Fibroblast of the aortic adventitia (primary cell): ENCODE measurements at regions not wholly inside any gene's neighbourhood (a gene's known extent, or its start where the extent isn't known, plus 50 kb on each side); places are given as distances from the start of the nearest gene placed in this dataset.
A peak's percentile ranks its signal among the peaks of the same experiment; 100 is the strongest.
"Not testable (repeated sequence)": the region's sequence is repeated elsewhere in the genome, so short reads cannot be mapped to it uniquely, and the experiment has no call there.

Source experiments
- DNase-seq: peaks from one replicate; pipeline ENCODE4 v3.0.0-alpha.2; 2010; ENCODE audit warnings: low read depth
- H3K4me3 ChIP-seq: 2 replicates; pipeline ENCODE4 v1.5.1; 2011; ENCODE audit warnings: low read depth, mild to moderate bottlenecking, control low read depth, low read length, moderate library complexity
- TF ChIP-seq, protein P1 (sequence below): IDR thresholded peaks from 2 replicates; pipeline ENCODE4 v1.5.1; 2011; ENCODE audit warnings: mild to moderate bottlenecking, low read length, control low read depth, inconsistent platforms; ENCODE audit not compliant: insufficient read depth

GRCh38 chr16:54879681-54880080 is 51.0 kb upstream of the IRX5 start:
- no peak for DNase-seq
- TF ChIP-seq, protein P1, sequence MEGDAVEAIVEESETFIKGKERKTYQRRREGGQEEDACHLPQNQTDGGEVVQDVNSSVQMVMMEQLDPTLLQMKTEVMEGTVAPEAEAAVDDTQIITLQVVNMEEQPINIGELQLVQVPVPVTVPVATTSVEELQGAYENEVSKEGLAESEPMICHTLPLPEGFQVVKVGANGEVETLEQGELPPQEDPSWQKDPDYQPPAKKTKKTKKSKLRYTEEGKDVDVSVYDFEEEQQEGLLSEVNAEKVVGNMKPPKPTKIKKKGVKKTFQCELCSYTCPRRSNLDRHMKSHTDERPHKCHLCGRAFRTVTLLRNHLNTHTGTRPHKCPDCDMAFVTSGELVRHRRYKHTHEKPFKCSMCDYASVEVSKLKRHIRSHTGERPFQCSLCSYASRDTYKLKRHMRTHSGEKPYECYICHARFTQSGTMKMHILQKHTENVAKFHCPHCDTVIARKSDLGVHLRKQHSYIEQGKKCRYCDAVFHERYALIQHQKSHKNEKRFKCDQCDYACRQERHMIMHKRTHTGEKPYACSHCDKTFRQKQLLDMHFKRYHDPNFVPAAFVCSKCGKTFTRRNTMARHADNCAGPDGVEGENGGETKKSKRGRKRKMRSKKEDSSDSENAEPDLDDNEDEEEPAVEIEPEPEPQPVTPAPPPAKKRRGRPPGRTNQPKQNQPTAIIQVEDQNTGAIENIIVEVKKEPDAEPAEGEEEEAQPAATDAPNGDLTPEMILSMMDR = no peak
- no peak overlapping the region for H3K4me3 ChIP-seq

DNA sequence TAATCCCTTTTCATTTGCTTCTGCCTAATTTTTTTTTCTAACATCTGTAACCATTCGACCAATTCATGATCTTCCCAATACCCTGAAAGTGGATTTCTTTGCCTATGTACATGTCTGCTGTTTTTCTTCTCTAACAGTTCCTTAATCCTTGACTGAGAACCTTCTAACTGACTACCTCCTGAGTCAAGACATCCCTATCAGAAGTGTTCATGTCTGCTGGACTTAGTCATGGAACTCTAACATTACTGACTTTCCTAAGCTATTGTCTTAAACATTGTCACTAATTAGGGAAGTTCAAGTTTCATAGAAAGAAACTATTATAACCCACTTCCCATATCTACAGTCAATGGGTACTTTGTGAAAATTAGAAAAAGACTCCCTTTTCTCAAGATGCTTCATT is 52.4 kb upstream of the IRX5 start:
- H3K4me3 ChIP-seq = no peak overlapping the region
- DNase-seq = no peak
- TF ChIP-seq, protein P1 = no peak

DNA sequence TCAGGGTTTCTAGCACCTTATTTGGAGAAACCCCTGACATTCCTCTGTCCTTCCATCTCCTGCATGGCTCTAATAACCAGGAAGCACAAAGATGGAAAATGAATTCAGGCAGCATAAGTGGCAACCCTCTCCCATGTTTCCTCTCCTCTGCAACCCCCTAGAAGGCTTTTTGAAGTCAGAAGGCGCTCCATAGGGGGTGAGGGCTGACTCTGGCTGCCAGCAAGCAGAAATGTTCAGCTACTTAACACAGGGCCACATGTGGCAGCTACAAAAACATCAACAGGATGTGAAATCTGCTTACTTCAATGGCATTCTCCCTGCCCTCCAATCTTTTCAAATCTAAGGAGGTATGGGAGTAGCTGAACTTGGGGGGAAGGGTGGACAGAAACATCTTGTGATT is 55.2 kb upstream of the IRX5 start:
- no peak overlapping the region for H3K4me3 ChIP-seq
- DNase-seq = no peak
- TF ChIP-seq, protein P1 = no peak

DNA sequence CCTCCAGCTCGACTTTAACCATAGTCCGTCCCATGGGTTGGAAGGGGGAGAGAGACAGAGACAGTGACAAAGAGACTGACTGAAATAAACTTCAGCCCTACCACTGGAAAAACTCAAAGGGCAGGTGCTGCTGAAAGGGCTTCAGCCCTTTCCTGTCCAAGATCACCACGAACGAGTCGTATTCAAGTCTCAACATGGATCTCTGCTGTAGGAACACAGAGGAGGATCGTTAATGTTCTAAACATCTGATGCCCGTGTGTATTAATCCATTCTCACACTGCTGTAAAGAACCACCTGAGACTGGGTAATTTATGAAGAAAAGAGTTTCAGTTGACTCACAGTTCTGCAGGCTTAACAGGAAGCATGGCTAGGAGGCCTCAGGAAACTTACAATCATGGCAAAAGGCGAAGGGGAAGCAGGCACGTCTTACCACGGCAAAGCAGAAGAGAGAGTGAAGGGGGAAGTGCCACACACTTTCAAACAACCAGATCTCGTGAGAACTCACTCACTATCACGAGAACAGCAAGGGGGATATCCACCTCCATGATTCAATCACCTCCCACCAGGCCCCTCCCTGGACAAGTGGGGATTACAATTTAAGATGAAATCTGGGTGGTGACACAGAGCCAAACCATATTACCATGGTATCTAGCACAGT is 56.8 kb upstream of the IRX5 start:
- not testable (repeated sequence) for H3K4me3 ChIP-seq, DNase-seq

GRCh38 chr16:54873071-54873470 is 57.6 kb upstream of the IRX5 start:
- peak; percentile 2 for DNase-seq
- TF ChIP-seq, protein P1 = no peak
- H3K4me3 ChIP-seq = no peak overlapping the region

- TF ChIP-seq, protein P1 = no peak
- DNase-seq = no peak
- no peak overlapping the region for H3K4me3 ChIP-seq
Measured at GRCh38 chr16:54870151-54870550, 60.5 kb upstream of the IRX5 start.

GRCh38 chr16:54867302-54867832 is 63.3 kb upstream of the IRX5 start:
- TF ChIP-seq, protein P1 = no peak
- H3K4me3 ChIP-seq = no peak overlapping the region
- DNase-seq = no peak
